ENCODE measurements at regions not wholly inside any gene's neighbourhood (a gene's known extent, or its start where the extent isn't known, plus 50 kb on each side); places are given as distances from the start of the nearest gene placed in this dataset.

- H3K4me2 ChIP-seq (ENCODE audit: low read length), result no peak overlapping the region
- no peaks in the 10 kb centered on the region for H3K27me3 ChIP-seq (ENCODE audit: insufficient read depth, low read length)
- H3K36me3 ChIP-seq (ENCODE audit: control insufficient read depth in 1 of 2, insufficient read depth in 2 of 2, low read length in 2 of 2), result no peaks in the 10 kb centered on the region
- no peak overlapping the region for H3K4me3 ChIP-seq (replicated peaks in 1 of 2; ENCODE audit: low read depth in 1 of 2, low read length in 2 of 2)
- CTCF ChIA-PET, result interaction anchor here (0.8 kb wide), 1 partner anchor 24 kb away, joined by 4 read pairs; no protein-coding TSS in a partner anchor
- H2AFZ ChIP-seq (ENCODE audit: low read depth, low read length, poor library complexity, severe bottlenecking), result no peak overlapping the region
- TF ChIP-seq ZFX (IDR thresholded peaks at IDR 0.05), result no peak
- no peak for TF ChIP-seq POLR2AphosphoS5 (IDR thresholded peaks at IDR 0.05; ENCODE audit: low read depth, low read length)
- TF ChIP-seq POLR2A (IDR thresholded peaks at IDR 0.05; ENCODE audit: borderline replicate concordance, extremely low read depth, insufficient read depth, insufficient read length), result no peak
- TF ChIP-seq TCF7L2 (IDR thresholded peaks at IDR 0.05; ENCODE audit: borderline replicate concordance, extremely low read depth, insufficient read depth, insufficient read length), result no peak
- TF ChIP-seq ZBTB33 (IDR thresholded peaks at IDR 0.05; ENCODE audit: extremely low read depth, insufficient replicate concordance, low read length), result no peak
- no peak for TF ChIP-seq SRF (IDR thresholded peaks at IDR 0.05; ENCODE audit: low read depth)
- TF ChIP-seq SP1 (IDR thresholded peaks at IDR 0.05; ENCODE audit: low read depth), result no peak
- TF ChIP-seq EZH2 (IDR thresholded peaks at IDR 0.05), result no peak
- TF ChIP-seq REST (IDR thresholded peaks at IDR 0.05; ENCODE audit: low read depth), result no peak
- TF ChIP-seq EGR1 (IDR thresholded peaks at IDR 0.05; ENCODE audit: low read depth), result no peak
- no peak for TF ChIP-seq CEBPB (IDR thresholded peaks at IDR 0.05; ENCODE audit: low read depth)
- no peak for TF ChIP-seq ZNF274 (IDR thresholded peaks at IDR 0.05; ENCODE audit: low read depth, low read length)
- TF ChIP-seq EZH2phosphoT487 (IDR thresholded peaks at IDR 0.05; ENCODE audit: borderline replicate concordance), result no peak
- TF ChIP-seq MAX (IDR thresholded peaks at IDR 0.05), result no peak
- TF ChIP-seq RAD21 (IDR thresholded peaks at IDR 0.05; ENCODE audit: low read depth), result no peak
- TF ChIP-seq JUND (IDR thresholded peaks at IDR 0.05), result no peak
- no peaks in the 10 kb centered on the region for H3K9me2 ChIP-seq (ENCODE audit: insufficient read depth)
- RAD21 ChIA-PET (ENCODE audit: low non-redundant PET in 1 of 2, low total read pairs in 2 of 2, uncharacterized antibody in 2 of 2, unreplicated experiment in 2 of 2), result no interaction called here
- no peaks in the 10 kb centered on the region for H4K20me1 ChIP-seq (ENCODE audit: insufficient read depth)
- H3K27ac ChIP-seq (ENCODE audit: low read depth, low read length), result no peak overlapping the region
- no TSS peak for BruUV-seq (replicated peaks)
- POLR2A ChIA-PET, result no interaction called here
- ATAC-seq (no peak), DNase-seq (ENCODE audit: low read depth, low spot score) (no peak)
- H3K79me2 ChIP-seq (ENCODE audit: insufficient read depth, low read length), result no peaks in the 10 kb centered on the region
- intact Hi-C loops (cut with micrococcal nuclease), result no loop called here
- no peaks in the 10 kb centered on the region for H3K9me3 ChIP-seq (ENCODE audit: control insufficient read depth in 1 of 2, insufficient read depth in 1 of 2, low read depth in 1 of 2, low read length in 2 of 2)
- H3K4me1 ChIP-seq (ENCODE audit: control insufficient read depth in 1 of 2, insufficient read depth in 2 of 2, low read length in 2 of 2), result no peaks in the 10 kb centered on the region
- no peak overlapping the region for H3K9ac ChIP-seq (ENCODE audit: low read length)
Measured at GRCh38 chr2:133755480-133756300, 187.4 kb upstream of the NCKAP5 start.
